Epithelial cell of prostate (primary cell): ENCODE measurements at regions not wholly inside any gene's neighbourhood (a gene's known extent, or its start where the extent isn't known, plus 50 kb on each side); places are given as distances from the start of the nearest gene placed in this dataset.

Experiments
- DNase-seq: peaks from one replicate; pipeline ENCODE4 v3.0.0-alpha.2; 2011; ENCODE audit warnings: low read depth, low spot score
- H3K27ac ChIP-seq: fragments of 450-650 bp; 2 replicates; pipeline ENCODE4 v1.5.1; 2017; ENCODE audit warnings: mild to moderate bottlenecking

DNA sequence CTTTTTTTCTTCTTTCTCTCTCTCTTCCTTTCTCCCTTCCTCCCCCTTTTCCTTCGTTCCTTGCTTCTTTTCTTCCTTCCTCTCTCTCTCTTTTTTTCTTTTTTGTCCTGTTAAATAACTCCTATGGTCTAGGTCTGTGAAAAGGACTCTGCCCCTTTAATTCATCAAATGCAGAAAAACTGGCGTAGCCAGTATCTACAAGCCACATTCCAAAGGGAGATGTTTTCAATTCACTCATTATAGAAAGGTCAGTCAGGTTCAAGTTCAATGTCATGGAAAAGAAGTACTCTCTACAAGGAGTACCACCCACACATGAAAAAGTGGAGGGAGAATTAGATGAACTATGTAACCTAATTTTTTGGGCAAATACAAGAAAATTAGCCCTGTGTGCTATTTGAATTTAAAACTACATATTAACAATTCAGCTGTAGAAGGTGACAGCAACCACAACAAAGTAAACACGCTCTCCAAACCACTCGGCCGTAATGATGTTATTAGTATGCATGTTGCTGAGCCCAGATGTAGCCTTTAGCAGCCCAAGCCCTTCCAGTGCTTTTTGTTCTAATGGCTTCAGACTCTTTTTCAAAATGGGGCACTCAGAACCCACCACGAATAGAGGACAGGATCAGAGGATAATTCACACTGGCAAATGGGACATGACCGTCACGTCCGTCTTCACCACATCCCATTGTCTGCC, 735.4 kb upstream of the FANCL start:
- DNase-seq = no peak
- H3K27ac ChIP-seq = no peak overlapping the region

- DNase-seq = no peak
- H3K27ac ChIP-seq = no peak overlapping the region
These were observed 733.8 kb upstream of the FANCL start for GRCh38 chr2:58974881-58975280.

- no peak overlapping the region for H3K27ac ChIP-seq
- no peak for DNase-seq
These were observed 733.3 kb upstream of the FANCL start for GRCh38 chr2:58974426-58974825.

DNA sequence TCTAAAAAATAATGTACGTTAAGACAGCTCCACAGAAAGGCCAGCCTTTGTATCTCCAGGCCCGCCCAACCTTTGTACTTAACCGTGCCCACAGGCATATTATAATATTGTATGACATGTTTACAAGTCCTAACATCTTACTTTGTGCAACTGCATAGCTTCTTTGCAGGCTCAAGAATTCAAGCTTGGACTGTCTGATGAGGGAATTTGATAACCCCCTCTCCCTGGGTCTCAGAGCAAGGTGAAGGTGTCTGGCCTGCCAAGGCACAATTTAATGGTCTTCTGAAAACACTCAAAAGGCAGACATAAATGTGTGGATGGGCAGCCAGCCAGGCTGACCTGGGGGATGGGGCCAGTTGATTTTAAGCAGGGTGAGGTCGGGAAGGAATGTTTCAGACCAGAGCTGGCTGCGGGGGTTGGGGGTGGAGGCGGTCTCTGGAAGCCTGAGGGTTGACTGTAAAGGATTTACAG, 732.7 kb upstream of the FANCL start:
- DNase-seq = no peak
- no peak overlapping the region for H3K27ac ChIP-seq

- no peak for DNase-seq
These were observed 731.6 kb upstream of the FANCL start for GRCh38 chr2:58972737-58973136.

GRCh38 chr2:58971511-58972360, 730.6 kb upstream of the FANCL start:
- DNase-seq = no peak
- H3K27ac ChIP-seq = no peak overlapping the region

More at GRCh38 chr2:58972737-58973136, 731.6 kb upstream of the FANCL start:
- no peak overlapping the region for H3K27ac ChIP-seq

- DNase-seq = no peak
- no peak overlapping the region for H3K27ac ChIP-seq
These were observed 729.2 kb upstream of the FANCL start for GRCh38 chr2:58970365-58970764.

DNA sequence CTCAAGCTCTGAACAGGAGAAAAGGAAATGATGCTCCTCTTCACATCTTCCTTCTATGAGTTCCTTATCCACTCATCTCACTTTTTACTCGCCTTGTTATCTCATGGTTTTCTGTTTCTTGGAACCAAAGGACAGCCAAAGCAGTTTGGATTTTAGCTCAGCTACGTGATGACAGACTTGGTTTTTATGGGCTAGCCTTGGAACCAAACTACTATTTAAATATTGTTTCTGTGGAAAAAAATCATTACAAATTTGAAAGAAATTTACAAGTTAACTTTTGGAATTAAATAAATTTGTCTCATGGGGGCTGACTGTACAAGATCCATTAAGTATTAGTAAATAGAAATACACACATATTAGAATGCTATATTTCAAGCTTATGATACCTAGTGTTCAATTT, 727.8 kb upstream of the FANCL start:
- DNase-seq = no peak
- no peak overlapping the region for H3K27ac ChIP-seq

GRCh38 chr2:58967736-58968135, 726.6 kb upstream of the FANCL start:
- no peak for DNase-seq

DNA sequence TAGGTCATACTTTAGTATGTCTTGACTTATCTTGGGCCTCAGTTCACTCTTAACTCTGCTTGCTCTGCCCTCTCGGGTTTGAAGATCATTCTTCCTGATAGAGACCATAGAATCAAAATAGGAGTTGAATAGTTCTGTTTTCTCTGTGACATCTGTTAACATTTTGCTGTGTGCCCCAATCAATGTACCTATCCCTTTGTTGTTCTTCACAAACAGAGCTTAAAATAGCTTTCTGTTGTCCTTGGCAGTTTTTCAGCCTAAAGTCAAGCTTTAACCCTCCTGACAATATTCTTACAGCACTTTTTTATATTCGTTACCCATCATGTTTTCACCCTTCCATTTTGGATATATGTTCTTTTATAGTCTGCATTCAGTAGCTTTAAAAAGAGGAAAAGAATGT, 724.5 kb upstream of the FANCL start:
- H3K27ac ChIP-seq = no peak overlapping the region
- no peak for DNase-seq

More at GRCh38 chr2:58967736-58968135, 726.6 kb upstream of the FANCL start:
- H3K27ac ChIP-seq = no peak overlapping the region

- no peak overlapping the region for H3K27ac ChIP-seq
- no peak for DNase-seq
These were observed 718.9 kb upstream of the FANCL start for GRCh38 chr2:58959996-58960395.

DNA sequence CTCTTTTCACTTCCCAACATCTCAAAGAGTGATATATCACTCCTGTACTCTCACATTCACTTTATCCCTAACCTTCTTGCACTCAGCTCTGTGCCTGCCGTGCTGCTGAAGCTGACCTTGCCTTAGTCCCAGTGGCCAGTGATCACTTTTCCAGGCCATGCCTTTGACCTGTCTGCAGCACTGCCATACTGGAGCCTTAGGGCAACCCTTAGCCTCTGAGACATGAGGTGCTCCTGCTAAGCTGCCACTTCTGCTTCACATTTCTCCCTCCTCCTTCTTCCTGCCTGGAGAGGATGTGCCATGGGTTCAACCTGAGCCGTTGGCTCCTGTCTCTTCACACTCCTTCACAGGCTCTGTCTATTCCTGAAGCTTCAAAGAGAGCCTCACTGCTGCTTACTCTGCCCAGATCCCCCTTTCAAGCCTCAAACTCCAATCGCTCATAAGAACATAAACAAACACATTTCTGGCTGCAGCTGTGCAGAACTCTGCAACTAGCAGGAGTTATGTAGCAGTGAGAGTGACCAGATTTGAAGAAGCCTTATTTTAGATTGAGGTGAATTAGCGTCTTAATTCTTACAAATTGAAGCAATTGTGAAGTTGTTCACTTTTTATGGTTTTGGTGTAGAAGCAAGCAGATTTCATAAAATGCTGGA, 716.2 kb upstream of the FANCL start:
- no peak for DNase-seq
- H3K27ac ChIP-seq = no peak overlapping the region

- H3K27ac ChIP-seq = no peak overlapping the region
- DNase-seq = no peak
These were observed 713.8 kb upstream of the FANCL start for GRCh38 chr2:58954880-58955385.

GRCh38 chr2:58951722-58952121, 710.6 kb upstream of the FANCL start:
- no peak for DNase-seq
- H3K27ac ChIP-seq = no peak overlapping the region

DNA sequence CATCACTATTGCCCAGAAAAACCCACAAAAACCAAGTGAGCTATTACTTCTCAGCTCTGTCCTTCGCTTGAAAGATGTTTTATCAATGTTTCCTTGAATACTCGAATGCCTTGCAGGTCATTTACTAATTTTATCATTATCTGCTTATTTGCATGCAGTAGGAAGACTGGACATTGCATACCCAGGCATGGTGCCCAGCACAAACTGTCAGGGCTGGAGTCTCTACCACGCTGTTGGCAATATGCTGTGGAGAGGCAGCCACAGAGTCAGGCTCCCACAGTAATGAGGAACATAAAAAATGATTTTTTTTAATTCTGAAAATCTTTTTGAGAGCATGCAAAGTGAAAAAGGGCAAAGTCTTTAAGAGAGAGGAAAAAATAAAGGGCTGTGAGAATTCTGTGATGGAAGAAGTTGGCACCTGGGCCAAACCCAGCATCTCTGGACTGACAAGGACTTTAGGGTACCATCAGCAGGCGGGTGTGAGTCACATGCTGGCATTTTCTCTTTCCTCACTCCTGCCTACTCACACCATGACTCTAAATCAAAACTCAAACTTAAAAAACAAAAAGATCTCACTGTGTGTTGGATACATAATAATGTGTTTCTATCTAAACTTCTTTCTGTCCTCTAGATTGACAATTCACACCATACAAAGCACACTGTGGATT, 709.8 kb upstream of the FANCL start:
- DNase-seq = no peak
- no peak overlapping the region for H3K27ac ChIP-seq

DNA sequence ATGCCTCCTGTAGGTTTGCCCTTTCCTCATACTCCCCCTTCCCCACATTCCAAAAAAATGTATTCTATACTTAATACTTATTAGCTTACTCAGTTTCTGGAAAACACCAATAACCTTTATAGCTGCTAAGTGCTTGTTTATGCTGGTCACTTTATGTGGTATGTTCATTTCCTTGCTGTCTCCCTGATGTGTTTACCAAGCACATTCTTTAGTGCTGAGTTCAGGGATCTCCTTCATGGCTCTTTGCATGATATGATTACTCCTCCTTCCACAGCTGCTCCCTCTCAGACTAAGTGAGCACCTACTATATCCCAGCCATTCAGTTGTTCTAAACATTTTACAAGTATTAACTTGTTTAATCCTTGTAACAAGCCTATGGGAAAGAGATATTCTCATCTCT, 698.3 kb upstream of the FANCL start:
- H3K27ac ChIP-seq = no peak overlapping the region
- peak; percentile 39 for DNase-seq

DNA sequence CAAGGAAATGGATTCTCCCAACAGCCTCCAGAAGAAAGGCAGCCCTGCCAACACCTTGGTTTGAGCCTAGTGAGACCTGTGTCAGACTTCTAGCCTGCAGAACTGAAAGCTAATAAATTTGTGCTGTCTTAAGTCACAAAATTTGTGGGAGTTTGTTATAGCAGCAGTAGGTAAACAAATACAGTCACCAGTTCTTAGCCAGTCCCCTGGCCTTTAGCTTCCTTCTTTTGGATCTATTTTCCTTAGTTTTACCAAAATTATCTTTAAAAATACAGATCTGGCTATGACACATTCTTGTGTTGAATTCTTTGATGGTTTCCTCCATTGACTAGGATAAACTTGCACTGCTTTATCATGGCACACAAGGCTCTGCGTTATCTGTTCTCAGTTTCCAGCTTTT, 697.9 kb upstream of the FANCL start:
- no peak for DNase-seq
- no peak overlapping the region for H3K27ac ChIP-seq

DNA sequence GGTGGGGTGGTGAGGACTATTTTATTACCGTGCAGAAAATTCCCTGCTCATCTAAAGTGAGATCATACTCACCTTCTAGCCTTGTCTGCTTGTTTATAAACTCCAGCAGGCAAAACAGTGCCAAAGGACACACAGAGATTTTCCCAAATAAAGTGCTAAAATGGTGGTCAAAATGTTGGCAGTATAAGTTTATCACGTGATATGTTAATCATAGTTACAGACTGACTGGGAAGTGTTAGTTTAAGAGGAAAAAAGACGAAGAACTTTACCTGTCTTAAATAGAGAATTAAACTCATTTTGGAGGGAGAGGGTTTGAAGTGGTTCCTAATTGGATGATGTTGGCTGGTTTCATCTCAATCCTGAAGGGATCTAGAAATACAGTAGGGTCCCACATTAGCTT, 691.7 kb upstream of the FANCL start:
- DNase-seq = no peak
- no peak overlapping the region for H3K27ac ChIP-seq

DNA sequence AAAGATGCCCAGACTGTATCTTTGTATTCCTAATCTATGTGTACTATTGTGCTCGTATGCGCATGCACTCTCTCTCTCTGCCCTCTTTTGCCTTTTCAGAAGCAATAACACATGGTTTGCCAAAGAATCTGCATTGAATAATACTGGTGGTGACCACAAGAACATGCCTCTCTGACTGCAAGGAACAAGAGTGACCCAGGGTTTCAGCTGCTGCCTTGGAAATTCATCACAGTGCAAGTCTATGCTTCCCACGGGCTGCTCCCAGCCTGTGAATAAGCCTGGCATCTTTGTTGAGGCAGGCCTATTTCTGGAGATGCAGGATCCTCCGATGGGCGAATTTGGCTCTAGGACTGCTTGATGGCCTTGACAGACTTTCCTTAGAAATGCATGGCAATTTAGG, 689.4 kb upstream of the FANCL start:
- no peak overlapping the region for H3K27ac ChIP-seq
- no peak for DNase-seq

- H3K27ac ChIP-seq = no peak overlapping the region
- DNase-seq = no peak
These were observed 687.8 kb upstream of the FANCL start for GRCh38 chr2:58928973-58929372.
